Ishikawa (cell line): ENCODE measurements at regions not wholly inside any gene's neighbourhood (a gene's known extent, or its start where the extent isn't known, plus 50 kb on each side); places are given as distances from the start of the nearest gene placed in this dataset.

ENCODE experiments used
- EGR1 ChIP-seq: IDR thresholded peaks from 2 replicates; pipeline ENCODE4 v1.6.1; 2012
- EP300 ChIP-seq: IDR thresholded peaks from 2 replicates; pipeline ENCODE4 v1.6.1; 2012; ENCODE audit warnings: borderline replicate concordance
- FOXM1 ChIP-seq: IDR thresholded peaks from 2 replicates; pipeline ENCODE4 v1.6.1; 2012; ENCODE audit warnings: low read depth, borderline replicate concordance
- NFIC ChIP-seq: IDR thresholded peaks from 2 replicates; pipeline ENCODE4 v1.6.1; 2012
- TAF1 ChIP-seq: IDR thresholded peaks from 2 replicates; pipeline ENCODE4 v1.6.1; 2012; ENCODE audit warnings: low read depth, mild to moderate bottlenecking
- TEAD4 ChIP-seq: IDR thresholded peaks from 2 replicates; pipeline ENCODE4 v1.6.1; 2012
- YY1 ChIP-seq: IDR thresholded peaks from 2 replicates; pipeline ENCODE4 v1.6.1; 2012; ENCODE audit warnings: low read depth
- ZBTB7A ChIP-seq: IDR thresholded peaks from 2 replicates; pipeline ENCODE4 v1.6.1; 2012; ENCODE audit warnings: low read depth
- TF ChIP-seq, protein P1 (sequence below): IDR thresholded peaks from 2 replicates; pipeline ENCODE4 v1.6.1; 2012

GRCh38 chr1:199297174-199297573 is 658.3 kb downstream of the PTPRC start:
- TF ChIP-seq TEAD4 (no peak), ZBTB7A (no peak), YY1 (no peak), TAF1 (no peak), EGR1 (no peak), FOXM1 (no peak), NFIC (no peak), EP300 (no peak)
- TF ChIP-seq, protein P1, sequence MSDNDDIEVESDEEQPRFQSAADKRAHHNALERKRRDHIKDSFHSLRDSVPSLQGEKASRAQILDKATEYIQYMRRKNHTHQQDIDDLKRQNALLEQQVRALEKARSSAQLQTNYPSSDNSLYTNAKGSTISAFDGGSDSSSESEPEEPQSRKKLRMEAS, result no peak
